H9 (cell line): ENCODE measurements at regions not wholly inside any gene's neighbourhood (a gene's known extent, or its start where the extent isn't known, plus 50 kb on each side); places are given as distances from the start of the nearest gene placed in this dataset.

Source experiments
- DNase-seq: peaks from one replicate; pipeline ENCODE4 v3.0.0-alpha.2; 2017
- H2AFZ ChIP-seq: one replicate; pipeline ENCODE4 v1.6.1; 2013; ENCODE audit warnings: mild to moderate bottlenecking, low read length, control low read depth, moderate library complexity
- H2AK5ac ChIP-seq: 2 replicates; pipeline ENCODE4 v1.6.1; 2013; ENCODE audit warnings: low read length, control low read depth, mixed read lengths; ENCODE audit not compliant: insufficient read length
- H2BK120ac ChIP-seq: one replicate; pipeline ENCODE4 v1.6.1; 2013; ENCODE audit warnings: low read depth, mild to moderate bottlenecking, low read length, control low read depth, inconsistent platforms; ENCODE audit not compliant: poor library complexity, severe bottlenecking
- H2BK12ac ChIP-seq: 2 replicates; pipeline ENCODE4 v1.6.1; 2013; ENCODE audit warnings: low read length, control low read depth, mixed read lengths, low read depth; ENCODE audit not compliant: insufficient read length
- H2BK15ac ChIP-seq: 2 replicates; pipeline ENCODE4 v1.6.1; 2013; ENCODE audit warnings: low read depth, low read length, control low read depth
- H2BK20ac ChIP-seq: one replicate; pipeline ENCODE4 v1.6.1; 2013; ENCODE audit warnings: low read depth, mild to moderate bottlenecking, low read length, control low read depth, inconsistent platforms; ENCODE audit not compliant: poor library complexity, severe bottlenecking
- H2BK5ac ChIP-seq: 2 replicates; pipeline ENCODE4 v1.6.1; 2013; ENCODE audit warnings: low read length, control low read depth, mixed read lengths; ENCODE audit not compliant: insufficient read length
- H3K14ac ChIP-seq: 2 replicates; pipeline ENCODE4 v1.6.1; 2013; ENCODE audit warnings: low read length, control low read depth; ENCODE audit not compliant: insufficient read depth
- H3K18ac ChIP-seq: 2 replicates; pipeline ENCODE4 v1.6.1; 2013; ENCODE audit warnings: low read depth, mild to moderate bottlenecking, mixed read lengths, low read length, control low read depth; ENCODE audit not compliant: insufficient read length
- H3K23ac ChIP-seq: 2 replicates; pipeline ENCODE4 v1.6.1; 2013; ENCODE audit warnings: low read length, control low read depth, mixed read lengths, low read depth; ENCODE audit not compliant: insufficient read length
- H3K23me2 ChIP-seq: 2 replicates; pipeline ENCODE4 v1.6.1; 2013; ENCODE audit warnings: low read depth, mild to moderate bottlenecking, mixed read lengths, low read length, control low read depth; ENCODE audit not compliant: insufficient read length, poor library complexity, severe bottlenecking
- H3K27ac ChIP-seq: 2 replicates; pipeline ENCODE4 v1.5.1; 2013; ENCODE audit warnings: low read length, control low read depth, mixed read lengths, low read depth; ENCODE audit not compliant: insufficient read length
- H3K27me3 ChIP-seq: 2 replicates; pipeline ENCODE4 v1.6.1; 2013; ENCODE audit warnings: low read length, control low read depth, inconsistent platforms; ENCODE audit not compliant: insufficient read depth
- H3K4ac ChIP-seq: 2 replicates; pipeline ENCODE4 v1.6.1; 2013; ENCODE audit warnings: low read depth, mild to moderate bottlenecking, control low read depth, inconsistent platforms, low read length, moderate library complexity
- H3K4me1 ChIP-seq: 2 replicates; pipeline ENCODE4 v1.6.1; 2013; ENCODE audit warnings: low read length, control low read depth, inconsistent platforms; ENCODE audit not compliant: insufficient read depth
- H3K4me2 ChIP-seq: 2 replicates; pipeline ENCODE4 v1.6.1; 2013; ENCODE audit warnings: low read length, control low read depth, mixed read lengths; ENCODE audit not compliant: insufficient read length, insufficient read depth
- H3K56ac ChIP-seq: 2 replicates; pipeline ENCODE4 v1.6.1; 2013; ENCODE audit warnings: low read depth, mild to moderate bottlenecking, mixed read lengths, low read length, control low read depth; ENCODE audit not compliant: insufficient read length
- H3K79me1 ChIP-seq: 2 replicates; pipeline ENCODE4 v1.6.1; 2013; ENCODE audit warnings: low read depth, mild to moderate bottlenecking, moderate library complexity, low read length, control low read depth, inconsistent platforms; ENCODE audit not compliant: insufficient read depth, poor library complexity, severe bottlenecking
- H3K79me2 ChIP-seq: 2 replicates; pipeline ENCODE4 v1.6.1; 2013; ENCODE audit warnings: low read length, control low read depth, inconsistent platforms; ENCODE audit not compliant: insufficient read depth
- H3K9ac ChIP-seq: 2 replicates; pipeline ENCODE4 v1.6.1; 2013; ENCODE audit warnings: low read length, control low read depth, mixed read lengths; ENCODE audit not compliant: insufficient read length; ENCODE audit errors: extremely low read depth
- H3K9me3 ChIP-seq: one replicate; pipeline ENCODE4 v1.6.1; 2013; ENCODE audit warnings: low read depth, low read length, inconsistent platforms; ENCODE audit not compliant: control insufficient read depth
- H3T11ph ChIP-seq: one replicate; pipeline ENCODE4 v1.6.1; 2013; ENCODE audit warnings: mild to moderate bottlenecking, low read length, control low read depth, inconsistent platforms
- H4K20me1 ChIP-seq: one replicate; pipeline ENCODE4 v1.6.1; 2013; ENCODE audit not compliant: control insufficient read depth, insufficient read length, insufficient read depth
- H4K5ac ChIP-seq: 2 replicates; pipeline ENCODE4 v1.6.1; 2013; ENCODE audit warnings: low read depth, mild to moderate bottlenecking, mixed read lengths, low read length, control low read depth; ENCODE audit not compliant: insufficient read length
- H4K8ac ChIP-seq: replicated peaks from 2 replicates; pipeline ENCODE4 v1.6.1; 2013; ENCODE audit warnings: low read length, control low read depth, mixed read lengths, low read depth; ENCODE audit not compliant: insufficient read length
- H4K91ac ChIP-seq: 2 replicates; pipeline ENCODE4 v1.6.1; 2013; ENCODE audit warnings: low read depth, mild to moderate bottlenecking, moderate library complexity, mixed read lengths, low read length, control low read depth; ENCODE audit not compliant: insufficient read length
- H3K27ac Mint-ChIP-seq, 3 experiments: 2 replicates in 2 of 3; 3 replicates in 1 of 3; pipeline ENCODE4 v1.8.0; 2020 to 2021; ENCODE audit warnings: mixed read lengths in 3 of 3, mild to moderate bottlenecking in 1 of 3, moderate library complexity in 1 of 3
- H3K27me3 Mint-ChIP-seq: 2 replicates; pipeline ENCODE4 v1.8.0; 2021; ENCODE audit warnings: low read depth, mild to moderate bottlenecking, moderate library complexity, mixed read lengths
- H3K36me3 Mint-ChIP-seq, 3 experiments: 2 replicates in 2 of 3; 3 replicates in 1 of 3; pipeline ENCODE4 v1.8.0; 2020 to 2021; ENCODE audit warnings: low read depth in 3 of 3, mixed read lengths in 3 of 3; ENCODE audit not compliant: insufficient read depth in 1 of 3
- H3K4me1 Mint-ChIP-seq, 2 experiments: 2 replicates each; pipeline ENCODE4 v1.8.0; 2020; ENCODE audit warnings: mixed read lengths in 2 of 2
- H3K4me3 Mint-ChIP-seq, 2 experiments: 2 replicates in 1 of 2; 3 replicates in 1 of 2; pipeline ENCODE4 v1.8.0; 2020 to 2021; ENCODE audit warnings: mild to moderate bottlenecking in 2 of 2, mixed read lengths in 2 of 2, moderate library complexity in 1 of 2
- H3K9me3 Mint-ChIP-seq, 2 experiments: 2 replicates in 1 of 2; 3 replicates in 1 of 2; pipeline ENCODE4 v1.8.0; 2020; ENCODE audit warnings: mild to moderate bottlenecking in 2 of 2, mixed read lengths in 2 of 2, moderate library complexity in 1 of 2
- CTCF ChIP-seq: fragments of 200-600 bp; sonication (generic); conservative IDR thresholded peaks from 3 replicates; pipeline ENCODE4 v1.8.0; 2021; ENCODE audit warnings: antibody characterized with exemption, mild to moderate bottlenecking

GRCh38 chr18:72180689-72181088 lies 363.5 kb downstream of the CBLN2 start:
- Mint-ChIP-seq H3K4me3 (no peak overlapping the region), H3K4me1 (no peaks in the 10 kb centered on the region)

More at GRCh38 chr18:72180689-72181088, 363.5 kb downstream of the CBLN2 start:
- H3K9me3 ChIP-seq: no peaks in the 10 kb centered on the region
- H2BK5ac ChIP-seq: no peak overlapping the region
- H3K27ac ChIP-seq: no peak overlapping the region
- no peaks in the 10 kb centered on the region for H3K79me2 ChIP-seq
- no peak overlapping the region for H3K18ac ChIP-seq
- no peak overlapping the region for H2AFZ ChIP-seq
- no peak overlapping the region for H2AK5ac ChIP-seq
- H4K8ac ChIP-seq: no peak overlapping the region
- H4K20me1 ChIP-seq: no peaks in the 10 kb centered on the region
- no peak overlapping the region for H2BK20ac ChIP-seq
- no peak overlapping the region for H3K56ac ChIP-seq
- no peak overlapping the region for H3K14ac ChIP-seq
- no peaks in the 10 kb centered on the region for H3K27me3 ChIP-seq
- no peak for DNase-seq
- H3K79me1 ChIP-seq: no peaks in the 10 kb centered on the region
- peaks cover 8 to 9% of the 10 kb centered on the region in 2 experiments; a peak in 4 of 5 replicates for H3K9me3 Mint-ChIP-seq
- no peak overlapping the region for H3K27ac Mint-ChIP-seq
- no peak for TF ChIP-seq CTCF
- no peak overlapping the region for H3K4ac ChIP-seq
- no peak overlapping the region for H2BK12ac ChIP-seq
- no peak overlapping the region for H3K9ac ChIP-seq
- no peak overlapping the region for H3K4me2 ChIP-seq
- peaks cover 2 to 8% (median 3%) of the 10 kb centered on the region in 3 experiments; a peak in 3 of 7 replicates for H3K36me3 Mint-ChIP-seq
- no peak overlapping the region for H4K91ac ChIP-seq
- H3K4me1 ChIP-seq: no peaks in the 10 kb centered on the region
- no peaks in the 10 kb centered on the region for H3K23me2 ChIP-seq
- H3K23ac ChIP-seq: no peak overlapping the region
- no peak overlapping the region for H3T11ph ChIP-seq
- H2BK15ac ChIP-seq: no peak overlapping the region
- H3K27me3 Mint-ChIP-seq: no peaks in the 10 kb centered on the region; the same call in none of the 2 replicates
- no peak overlapping the region for H4K5ac ChIP-seq
- no peak overlapping the region for H2BK120ac ChIP-seq
